HG02884 (cell line): ENCODE measurements at regions not wholly inside any gene's neighbourhood (a gene's known extent, or its start where the extent isn't known, plus 50 kb on each side); places are given as distances from the start of the nearest gene placed in this dataset.

Experiments
- ATAC-seq: cut with Tn5 transposase; IDR thresholded peaks from one replicate; pipeline ENCODE4 v1.9.1; 2021; ENCODE audit warnings: mild to moderate bottlenecking, moderate library complexity; ENCODE audit not compliant: unreplicated experiment

DNA sequence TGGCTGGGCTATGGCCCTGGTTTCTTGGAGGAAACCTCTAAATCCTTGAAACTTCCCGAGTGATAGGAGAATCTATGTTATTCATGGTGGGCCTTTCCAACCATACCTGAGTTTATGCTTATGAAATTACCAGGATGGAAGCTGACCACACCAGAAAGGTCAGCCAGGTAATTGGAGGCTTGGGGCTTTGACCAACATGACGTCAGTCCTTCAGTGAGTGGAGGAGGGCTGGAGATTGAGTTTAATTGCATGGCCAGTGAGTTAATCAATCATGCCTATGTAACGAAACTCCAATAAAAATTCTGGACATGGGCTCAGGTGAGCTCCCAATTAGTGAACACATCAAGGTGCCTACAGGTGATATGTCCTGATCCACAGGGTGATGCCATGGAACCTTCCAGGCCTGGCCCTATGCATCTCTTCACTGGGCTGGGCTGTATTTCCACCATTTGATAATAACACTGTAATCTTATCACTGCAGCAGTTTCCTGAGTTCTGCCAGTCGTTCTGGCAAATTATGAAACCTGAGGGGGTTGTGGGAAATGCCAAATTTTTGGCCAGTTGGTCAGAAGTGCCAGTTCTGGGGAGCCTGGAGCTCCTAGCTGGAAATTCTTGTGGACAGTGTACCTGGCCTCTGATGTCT is 106.5 kb downstream of the CDH26 start:
- no peak for ATAC-seq

GRCh38 chr20:60065741-60066437 is 107.7 kb downstream of the CDH26 start:
- no peak for ATAC-seq

GRCh38 chr20:60066438-60066823 is 108.2 kb downstream of the CDH26 start:
- ATAC-seq, result no peak

DNA sequence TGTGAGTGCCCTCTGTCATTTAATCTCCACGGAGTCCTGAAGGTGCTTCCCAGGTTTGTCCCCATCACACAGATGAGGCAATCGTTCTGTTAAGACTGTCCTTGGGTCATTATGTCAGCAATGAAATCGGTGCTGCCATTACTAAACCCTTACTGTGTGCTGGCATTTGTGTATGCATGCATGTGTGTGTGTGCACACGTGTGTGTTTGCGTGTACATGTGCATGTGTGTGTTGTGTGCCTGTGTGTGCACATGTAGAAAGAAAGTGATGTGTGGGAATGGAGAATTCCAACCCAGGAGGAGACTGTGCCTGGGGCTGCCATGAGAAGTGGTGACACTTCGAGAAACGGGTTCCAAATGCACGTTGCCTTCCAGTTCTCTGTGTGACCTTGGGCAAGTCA is 110.3 kb downstream of the CDH26 start:
- no peak for ATAC-seq

DNA sequence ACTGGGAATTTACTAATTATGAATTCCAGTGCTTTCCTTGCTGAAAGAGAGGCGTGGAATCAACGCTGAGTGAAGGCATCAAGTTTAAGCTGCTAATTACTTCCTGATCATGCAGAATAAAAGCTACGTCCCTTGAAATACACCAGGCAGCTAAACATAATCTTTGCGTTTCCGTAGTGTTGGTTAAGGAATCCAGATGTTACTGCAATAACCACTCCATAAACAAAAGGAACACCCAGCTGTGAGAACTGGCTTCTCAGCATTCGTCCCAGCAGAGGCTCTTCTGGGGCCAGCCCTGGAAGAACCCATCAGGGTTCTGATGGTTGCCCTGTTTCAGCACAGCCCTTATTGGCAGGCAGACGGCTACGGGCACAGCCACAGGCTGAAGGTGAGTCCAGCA is 111.4 kb downstream of the CDH26 start:
- ATAC-seq, result no peak

GRCh38 chr20:60070791-60071190 is 112.6 kb downstream of the CDH26 start:
- ATAC-seq, result no peak

DNA sequence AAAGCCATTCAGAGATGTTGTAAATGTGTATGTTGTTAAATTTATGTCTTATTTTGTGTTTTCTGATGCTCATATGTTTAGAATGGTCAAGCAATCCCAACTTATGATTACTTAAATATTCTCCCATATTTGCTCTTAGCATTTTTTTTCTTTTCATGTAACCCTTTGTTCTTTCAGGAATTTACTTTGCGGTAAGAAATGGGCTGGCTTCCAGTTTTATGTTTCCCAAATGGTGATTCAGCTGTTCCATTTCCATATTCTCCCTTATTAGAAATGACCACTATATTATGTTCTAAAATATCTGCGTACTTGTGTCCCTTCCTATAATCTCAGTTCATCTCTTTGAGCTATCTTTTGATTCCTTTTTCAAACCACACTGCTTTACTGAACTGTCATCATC is 113.7 kb downstream of the CDH26 start:
- ATAC-seq, result no peak

GRCh38 chr20:60073086-60073485 is 114.9 kb downstream of the CDH26 start:
- ATAC-seq, result no peak

DNA sequence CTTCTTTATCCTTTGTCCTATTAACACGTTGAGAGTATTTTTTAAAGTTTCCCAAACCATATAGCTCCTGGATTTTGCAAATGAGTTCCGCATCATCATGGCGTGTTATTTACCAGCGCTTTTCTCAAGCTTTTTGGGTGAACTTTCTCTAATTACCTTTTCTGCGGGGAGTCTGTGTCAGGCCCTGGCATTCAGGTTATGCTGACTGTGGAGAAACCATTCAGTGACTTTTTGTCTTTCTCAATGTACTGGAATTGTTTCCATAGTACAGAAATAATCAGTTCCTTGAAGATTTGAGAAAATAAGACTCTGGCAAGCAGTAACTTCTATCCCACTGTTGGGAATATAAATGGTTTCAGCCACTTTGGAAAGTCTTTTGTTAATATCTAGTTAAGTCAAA is 115.3 kb downstream of the CDH26 start:
- ATAC-seq, result no peak

DNA sequence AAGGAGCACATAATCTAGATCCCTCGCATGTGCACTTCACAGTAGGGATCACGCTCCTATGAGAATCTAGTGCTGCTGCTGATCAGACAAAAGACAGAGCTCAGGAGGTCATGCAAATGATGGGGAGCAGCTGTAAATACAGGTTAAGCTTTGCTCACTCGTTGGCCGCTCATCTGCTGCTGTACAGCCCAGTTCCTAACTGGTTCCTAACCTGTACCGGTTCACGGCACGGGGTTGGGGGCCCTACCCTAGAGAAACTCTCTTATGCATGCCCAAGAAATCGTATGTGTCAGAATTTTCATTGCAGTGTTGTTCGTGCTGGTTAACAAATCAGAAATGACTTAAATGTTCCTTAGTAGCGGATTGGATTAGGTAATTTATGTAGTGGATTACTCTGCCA is 116.1 kb downstream of the CDH26 start:
- ATAC-seq, result no peak

- no peak for ATAC-seq
Observed at GRCh38 chr20:60078351-60079250, 120.4 kb downstream of the CDH26 start.

GRCh38 chr20:60080401-60080800 is 122.2 kb downstream of the CDH26 start:
- ATAC-seq, result no peak

DNA sequence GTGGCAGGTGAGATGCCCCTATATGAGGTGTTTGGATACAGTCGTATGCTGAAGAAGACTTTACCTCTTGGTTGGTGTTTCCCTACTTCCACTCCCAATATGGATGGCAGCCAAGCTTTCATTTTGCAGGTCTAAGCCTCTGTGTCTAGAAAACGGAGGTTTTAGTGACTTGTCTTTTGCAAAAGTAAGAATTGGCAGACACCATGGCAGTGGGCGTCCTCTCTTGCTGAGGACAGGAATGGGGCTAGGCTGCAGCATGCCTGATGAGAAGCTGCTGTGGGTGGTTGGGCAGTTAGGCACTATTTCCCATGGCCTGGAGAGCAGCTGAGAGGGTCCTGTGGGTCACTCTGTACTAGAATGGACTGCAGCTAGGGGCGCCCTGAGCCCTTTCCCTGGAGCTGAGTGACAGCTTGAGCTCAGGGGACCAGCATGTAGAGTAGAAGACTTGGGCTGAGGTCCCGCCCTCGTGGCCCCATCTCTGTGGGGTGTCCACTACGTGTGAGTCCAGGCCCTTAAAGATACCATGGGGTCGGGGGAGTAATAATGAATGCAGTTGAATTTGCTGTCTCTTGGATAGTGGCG is 127.4 kb downstream of the CDH26 start:
- no peak for ATAC-seq

DNA sequence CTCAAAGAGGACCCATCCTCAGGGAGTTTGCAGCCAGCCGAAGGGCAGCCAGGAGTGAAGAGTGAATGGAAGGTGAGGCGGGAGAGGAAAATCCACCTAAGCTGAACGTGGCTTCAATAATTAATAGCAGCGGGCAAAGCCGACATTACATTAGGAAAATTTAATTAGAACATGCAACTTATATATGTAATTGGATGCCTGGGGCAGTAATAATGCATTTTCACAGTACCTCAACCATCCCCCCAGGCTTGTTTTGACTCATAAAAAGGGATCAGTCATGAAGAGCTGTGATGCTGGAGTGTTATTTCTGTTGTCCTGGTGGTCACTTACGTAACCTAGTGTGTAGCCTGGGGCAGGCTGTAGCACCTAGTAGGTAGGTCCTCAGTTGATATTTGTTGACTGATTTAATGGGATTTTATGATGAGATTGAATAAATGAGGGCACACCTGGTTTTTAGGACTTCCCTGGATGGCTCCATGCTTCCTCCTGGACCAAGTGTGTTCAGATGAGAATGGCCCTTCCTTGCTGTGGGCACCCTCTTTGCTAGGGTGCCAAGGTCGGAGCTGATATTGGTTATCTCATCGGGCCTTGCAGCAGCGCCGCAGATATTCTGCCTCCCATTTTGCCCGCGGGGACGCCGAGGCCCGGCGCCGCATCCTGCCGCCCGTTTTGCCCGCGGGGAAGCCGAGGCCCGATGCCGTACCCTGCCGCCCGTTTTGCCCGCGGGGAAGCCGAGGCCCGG is 128.8 kb downstream of the CDH26 start:
- ATAC-seq, result no peak

DNA sequence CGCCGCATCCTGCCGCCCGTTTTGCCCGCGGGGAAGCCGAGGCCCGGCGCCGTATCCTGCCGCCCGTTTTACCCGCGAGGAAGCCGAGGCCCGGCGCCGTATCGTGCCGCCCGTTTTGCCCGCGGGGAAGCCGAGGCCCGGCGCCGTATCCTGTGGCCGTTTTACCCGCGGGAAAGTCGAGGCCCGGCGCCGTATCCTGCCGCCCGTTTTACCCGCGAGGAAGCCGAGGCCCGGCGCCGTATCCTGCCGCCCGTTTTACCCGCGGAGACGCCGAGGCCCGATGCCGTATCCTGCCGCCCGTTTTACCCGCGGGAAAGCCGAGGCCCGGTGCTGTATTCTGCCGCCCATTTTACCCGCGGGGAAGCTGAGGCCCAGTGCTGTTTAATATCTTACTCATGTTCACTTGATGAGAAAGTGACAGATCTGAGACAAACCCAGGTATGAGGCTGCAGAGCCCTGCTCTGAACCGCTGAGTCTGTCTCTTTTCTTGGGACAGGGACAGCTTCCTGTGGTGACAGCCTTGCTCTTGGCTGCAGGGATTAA is 129.4 kb downstream of the CDH26 start:
- ATAC-seq, result no peak

- ATAC-seq, result no peak
Observed at GRCh38 chr20:60088236-60088635, 130.0 kb downstream of the CDH26 start.

GRCh38 chr20:60090631-60091030 is 132.4 kb downstream of the CDH26 start:
- no peak for ATAC-seq

GRCh38 chr20:60091305-60091704 is 133.1 kb downstream of the CDH26 start:
- no peak for ATAC-seq

GRCh38 chr20:60091861-60092260 is 133.6 kb downstream of the CDH26 start:
- ATAC-seq, result no peak

GRCh38 chr20:60092729-60093128 is 134.5 kb downstream of the CDH26 start:
- no peak for ATAC-seq
